Upper lobe of right lung (tissue), 1 donor: ENCODE measurements at regions not wholly inside any gene's neighbourhood (a gene's known extent, or its start where the extent isn't known, plus 50 kb on each side); places are given as distances from the start of the nearest gene placed in this dataset.

Experiments
- ATAC-seq: fragments of 200-7000 bp; cut with Tn5 transposase; one replicate; pipeline ENCODE4 v1.9.1; 2020; ENCODE audit warnings: mild to moderate bottlenecking, moderate library complexity
- DNase-seq: peaks from one replicate; pipeline ENCODE4 v3.0.0-alpha.2; 2020
- H3K27ac ChIP-seq: fragments of 200-600 bp; one replicate; pipeline ENCODE4 v1.8.0; 2022
- H3K27me3 ChIP-seq: fragments of 200-600 bp; one replicate; pipeline ENCODE4 v1.8.0; 2022; ENCODE audit warnings: mild to moderate bottlenecking
- H3K36me3 ChIP-seq: fragments of 200-600 bp; one replicate; pipeline ENCODE4 v1.8.0; 2022
- H3K4me1 ChIP-seq: fragments of 200-600 bp; one replicate; pipeline ENCODE4 v1.8.0; 2022
- H3K4me3 ChIP-seq: fragments of 200-600 bp; one replicate; pipeline ENCODE4 v1.8.0; 2022; ENCODE audit warnings: mild to moderate bottlenecking
- H3K9me3 ChIP-seq: fragments of 200-600 bp; one replicate; pipeline ENCODE4 v1.8.0; 2022
- CTCF ChIP-seq: fragments of 200-600 bp; IDR thresholded peaks from one replicate; pipeline ENCODE4 v1.8.0; 2022; ENCODE audit warnings: antibody characterized with exemption
- intact Hi-C: fragments of 100-400 bp; cut with DNase I; formaldehyde crosslinking; loops from one replicate; pipeline ENCODE4 v1.11.0; 2022
- donor health status: DM: no; HTN: yes; CAD: no; lungs with severe emphysema.

GRCh38 chr6:150535151-150535804 is 64.4 kb upstream of the PLEKHG1 start:
- Histone ChIP-seq H3K27ac (no peak overlapping the region), H3K4me3 (no peak overlapping the region), H3K4me1 (no peaks in the 10 kb centered on the region), H3K36me3 (no peaks in the 10 kb centered on the region), H3K27me3 (no peaks in the 10 kb centered on the region), H3K9me3 (no peaks in the 10 kb centered on the region)
- intact Hi-C loops = no loop called here
- ATAC-seq (no peak), DNase-seq (no peak)
- TF ChIP-seq CTCF = no peak

GRCh38 chr6:150535818-150536220 is 63.9 kb upstream of the PLEKHG1 start:
- Histone ChIP-seq H3K27ac (no peak overlapping the region), H3K27me3 (no peaks in the 10 kb centered on the region), H3K4me1 (no peaks in the 10 kb centered on the region), H3K4me3 (no peak overlapping the region), H3K9me3 (no peaks in the 10 kb centered on the region), H3K36me3 (no peaks in the 10 kb centered on the region)
- DNase-seq (no peak), ATAC-seq (no peak)
- TF ChIP-seq CTCF = no peak
- intact Hi-C loops = no loop called here

- Histone ChIP-seq H3K4me3 (no peak overlapping the region), H3K36me3 (no peaks in the 10 kb centered on the region), H3K27ac (no peak overlapping the region), H3K27me3 (no peaks in the 10 kb centered on the region), H3K9me3 (no peaks in the 10 kb centered on the region), H3K4me1 (no peaks in the 10 kb centered on the region)
- no peak for TF ChIP-seq CTCF
- intact Hi-C loops = no loop called here
- ATAC-seq (no peak), DNase-seq (no peak)
Measured at GRCh38 chr6:150536835-150537234, 62.9 kb upstream of the PLEKHG1 start.

GRCh38 chr6:150537491-150537890 is 62.2 kb upstream of the PLEKHG1 start:
- no peaks in the 10 kb centered on the region for H3K36me3 ChIP-seq
- no peaks in the 10 kb centered on the region for H3K9me3 ChIP-seq
- intact Hi-C loops = no loop called here
- H3K4me1 ChIP-seq = no peaks in the 10 kb centered on the region
- ATAC-seq = no peak
- no peak for DNase-seq
- H3K27ac ChIP-seq = no peak overlapping the region
- H3K27me3 ChIP-seq = no peaks in the 10 kb centered on the region
- no peak for TF ChIP-seq CTCF
- no peak overlapping the region for H3K4me3 ChIP-seq

GRCh38 chr6:150537893-150538292 is 61.8 kb upstream of the PLEKHG1 start:
- Histone ChIP-seq H3K27me3 (no peaks in the 10 kb centered on the region), H3K27ac (no peak overlapping the region), H3K9me3 (no peaks in the 10 kb centered on the region), H3K4me1 (no peaks in the 10 kb centered on the region), H3K4me3 (no peak overlapping the region), H3K36me3 (no peaks in the 10 kb centered on the region)
- DNase-seq (no peak), ATAC-seq (no peak)
- no peak for TF ChIP-seq CTCF
- intact Hi-C loops = no loop called here

GRCh38 chr6:150539111-150539510 is 60.6 kb upstream of the PLEKHG1 start:
- TF ChIP-seq CTCF = no peak
- Histone ChIP-seq H3K9me3 (no peaks in the 10 kb centered on the region), H3K36me3 (no peaks in the 10 kb centered on the region), H3K27me3 (no peaks in the 10 kb centered on the region), H3K4me1 (no peaks in the 10 kb centered on the region), H3K4me3 (no peak overlapping the region), H3K27ac (no peak overlapping the region)
- intact Hi-C loops = no loop called here
- ATAC-seq (no peak), DNase-seq (no peak)
